ENCODE measurements at regions not wholly inside any gene's neighbourhood (a gene's known extent, or its start where the extent isn't known, plus 50 kb on each side); places are given as distances from the start of the nearest gene placed in this dataset.
A peak's percentile ranks its signal among the peaks of the same experiment; 100 is the strongest.

DNA sequence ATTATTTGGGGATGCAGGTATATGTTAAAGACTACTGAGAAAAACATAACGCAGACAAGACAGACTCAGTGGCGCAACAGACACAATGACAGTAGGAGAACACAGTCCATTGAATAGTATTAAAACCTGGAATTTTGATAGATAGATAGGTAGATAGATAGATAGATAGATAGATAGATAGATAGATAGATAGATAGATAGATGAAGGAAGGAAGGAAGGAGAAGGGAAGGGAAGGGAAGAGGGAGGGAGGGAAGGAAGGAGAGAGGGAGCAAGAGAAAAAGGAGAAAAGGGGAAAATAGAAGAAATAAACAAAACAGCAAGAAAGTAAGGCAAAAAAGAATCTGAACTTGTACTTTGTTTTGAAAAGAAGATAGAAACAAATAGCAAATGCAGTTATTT is 404.5 kb downstream of the FOXO1 start:
- TF ChIP-seq POLR2AphosphoS5 (IDR thresholded peaks at IDR 0.05) (no peak), POLR2A (IDR thresholded peaks at IDR 0.05) (no peak)
- TF ChIP-seq, protein P1, sequence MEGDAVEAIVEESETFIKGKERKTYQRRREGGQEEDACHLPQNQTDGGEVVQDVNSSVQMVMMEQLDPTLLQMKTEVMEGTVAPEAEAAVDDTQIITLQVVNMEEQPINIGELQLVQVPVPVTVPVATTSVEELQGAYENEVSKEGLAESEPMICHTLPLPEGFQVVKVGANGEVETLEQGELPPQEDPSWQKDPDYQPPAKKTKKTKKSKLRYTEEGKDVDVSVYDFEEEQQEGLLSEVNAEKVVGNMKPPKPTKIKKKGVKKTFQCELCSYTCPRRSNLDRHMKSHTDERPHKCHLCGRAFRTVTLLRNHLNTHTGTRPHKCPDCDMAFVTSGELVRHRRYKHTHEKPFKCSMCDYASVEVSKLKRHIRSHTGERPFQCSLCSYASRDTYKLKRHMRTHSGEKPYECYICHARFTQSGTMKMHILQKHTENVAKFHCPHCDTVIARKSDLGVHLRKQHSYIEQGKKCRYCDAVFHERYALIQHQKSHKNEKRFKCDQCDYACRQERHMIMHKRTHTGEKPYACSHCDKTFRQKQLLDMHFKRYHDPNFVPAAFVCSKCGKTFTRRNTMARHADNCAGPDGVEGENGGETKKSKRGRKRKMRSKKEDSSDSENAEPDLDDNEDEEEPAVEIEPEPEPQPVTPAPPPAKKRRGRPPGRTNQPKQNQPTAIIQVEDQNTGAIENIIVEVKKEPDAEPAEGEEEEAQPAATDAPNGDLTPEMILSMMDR (IDR thresholded peaks at IDR 0.05) = no peak
- intact Hi-C loops (cut with DNase I) = no loop called here
- Histone ChIP-seq H3K36me3 (no peaks in the 10 kb centered on the region), H3K4me1 (replicated peaks) (no peaks in the 10 kb centered on the region), H3K27me3 (replicated peaks; ENCODE audit: insufficient read depth) (no peaks in the 10 kb centered on the region), H3K9me3 (no peaks in the 10 kb centered on the region), H3K27ac (no peak overlapping the region), H3K4me3 (no peak overlapping the region)
- WGBS = 94% methylated on average over 2 of the region's 2 CpGs
- DNase-seq (ENCODE audit: low spot score) = no peak

DNA sequence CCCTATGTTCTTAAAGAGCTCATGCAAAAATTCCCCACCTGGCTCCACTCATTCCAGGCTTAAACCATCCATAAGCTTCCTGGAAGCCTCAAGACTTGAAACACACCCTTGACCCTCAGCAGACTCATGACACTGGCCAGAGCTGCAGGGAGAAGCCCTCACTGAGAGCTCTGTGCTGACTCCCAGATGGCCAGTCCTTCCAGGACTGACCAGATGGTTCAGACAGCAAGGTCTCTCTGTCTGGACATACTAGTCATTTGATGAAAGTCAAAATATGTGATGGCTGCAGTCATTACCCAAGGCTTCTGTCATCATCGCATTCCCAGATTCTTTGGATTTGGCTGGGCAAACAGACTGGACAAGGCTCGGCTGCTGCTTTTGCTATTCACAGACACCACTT is 397.4 kb downstream of the FOXO1 start:
- H3K27ac ChIP-seq = no peak overlapping the region
- no peaks in the 10 kb centered on the region for H3K27me3 ChIP-seq (replicated peaks; ENCODE audit: insufficient read depth)
- TF ChIP-seq, protein P1 (IDR thresholded peaks at IDR 0.05) = no peak
- TF ChIP-seq POLR2A (IDR thresholded peaks at IDR 0.05) (no peak), POLR2AphosphoS5 (IDR thresholded peaks at IDR 0.05) (no peak)
- WGBS = 85% methylated on average over 2 of the region's 2 CpGs
- no peaks in the 10 kb centered on the region for H3K9me3 ChIP-seq
- DNase-seq (ENCODE audit: low spot score) = no peak
- no peak overlapping the region for H3K4me3 ChIP-seq
- intact Hi-C loops (cut with DNase I) = no loop called here
- no peaks in the 10 kb centered on the region for H3K36me3 ChIP-seq
- H3K4me1 ChIP-seq (replicated peaks) = no peaks in the 10 kb centered on the region

DNA sequence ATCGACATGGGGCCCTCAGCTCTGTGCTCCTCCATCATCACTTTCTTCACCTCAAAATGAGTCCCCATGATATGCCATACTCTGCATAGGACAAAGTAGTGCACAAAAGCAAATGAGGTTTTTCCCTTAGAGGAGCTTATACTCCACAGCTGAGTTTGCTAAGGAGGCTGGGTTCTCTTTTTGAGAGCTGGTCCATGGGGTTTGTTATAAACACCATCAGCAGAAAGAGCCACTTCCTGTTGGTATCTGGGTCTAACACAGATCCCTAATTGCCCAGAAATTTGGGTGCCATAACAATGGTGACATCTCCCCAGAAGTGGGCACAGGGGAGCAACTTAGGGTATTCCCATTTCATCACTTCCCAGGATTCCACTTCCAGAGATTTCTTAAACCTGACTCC is 395.7 kb downstream of the FOXO1 start:
- Histone ChIP-seq H3K27ac (no peak overlapping the region), H3K4me1 (replicated peaks) (no peaks in the 10 kb centered on the region), H3K9me3 (no peaks in the 10 kb centered on the region), H3K27me3 (replicated peaks; ENCODE audit: insufficient read depth) (no peaks in the 10 kb centered on the region), H3K36me3 (no peaks in the 10 kb centered on the region), H3K4me3 (no peak overlapping the region)
- intact Hi-C loops (cut with DNase I) = loop anchor here (2.0 to 10.0 kb wide), 2 partner anchors 34 to 134 kb away; no protein-coding TSS in a partner anchor
- 100% methylated on average over 1 of the region's 1 CpG for WGBS
- TF ChIP-seq, protein P1 (IDR thresholded peaks at IDR 0.05) = no peak
- TF ChIP-seq POLR2AphosphoS5 (IDR thresholded peaks at IDR 0.05) (no peak), POLR2A (IDR thresholded peaks at IDR 0.05) (no peak)
- no peak for DNase-seq (ENCODE audit: low spot score)

DNA sequence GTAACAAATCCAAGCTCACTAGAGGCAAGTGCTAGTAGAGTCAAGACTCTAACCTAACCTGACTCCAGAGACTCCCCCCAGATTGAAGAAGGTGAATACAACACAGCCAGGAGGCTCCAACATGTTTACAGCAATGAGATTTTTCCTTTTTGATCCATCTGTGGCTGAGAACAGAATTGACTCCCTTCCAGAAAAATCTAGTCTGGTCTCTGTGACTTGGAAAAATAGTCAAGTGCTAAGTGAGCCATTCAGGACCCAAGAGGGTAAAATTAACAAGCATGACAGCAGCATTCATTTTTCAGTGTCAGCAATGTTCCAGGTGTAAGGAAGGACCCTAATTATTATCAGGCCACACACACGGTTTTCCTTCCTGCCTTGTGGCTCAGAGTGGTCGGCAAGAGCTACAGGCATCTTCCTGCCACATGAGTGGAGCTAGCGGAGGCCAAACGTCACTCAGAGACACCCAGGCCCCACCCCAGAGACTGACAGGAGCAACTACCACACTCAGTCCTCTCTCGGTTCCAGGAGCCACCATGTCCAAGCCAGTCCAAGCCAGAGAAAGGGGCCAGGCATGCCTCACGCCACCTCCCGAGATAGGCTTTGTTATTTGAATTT is 395.1 kb downstream of the FOXO1 start:
- Histone ChIP-seq H3K4me3 (no peak overlapping the region), H3K36me3 (no peaks in the 10 kb centered on the region), H3K27me3 (replicated peaks; ENCODE audit: insufficient read depth) (no peaks in the 10 kb centered on the region), H3K4me1 (replicated peaks) (no peaks in the 10 kb centered on the region), H3K27ac (peak overlapping the region; percentile 44 to 58), H3K9me3 (no peaks in the 10 kb centered on the region)
- no peak for DNase-seq (ENCODE audit: low spot score)
- WGBS = 68% methylated on average over 7 of the region's 7 CpGs
- intact Hi-C loops (cut with DNase I) = loop anchor here (2.0 to 10.0 kb wide), 2 partner anchors 35 to 133 kb away; no protein-coding TSS in a partner anchor
- no peak for TF ChIP-seq POLR2A (IDR thresholded peaks at IDR 0.05)
- TF ChIP-seq, protein P1 (IDR thresholded peaks at IDR 0.05) = no peak
